HG03159 (cell line): ENCODE measurements at regions not wholly inside any gene's neighbourhood (a gene's known extent, or its start where the extent isn't known, plus 50 kb on each side); places are given as distances from the start of the nearest gene placed in this dataset.
A peak's percentile ranks its signal among the peaks of the same experiment; 100 is the strongest.

ENCODE experiments used
- ATAC-seq: cut with Tn5 transposase; IDR thresholded peaks from one replicate; pipeline ENCODE4 v1.9.1; 2021; ENCODE audit warnings: mild to moderate bottlenecking, moderate library complexity; ENCODE audit not compliant: unreplicated experiment

- no peak for ATAC-seq
These were observed 172.3 kb upstream of the RPS6KA3 start for GRCh38 chrX:20438871-20439526.

DNA sequence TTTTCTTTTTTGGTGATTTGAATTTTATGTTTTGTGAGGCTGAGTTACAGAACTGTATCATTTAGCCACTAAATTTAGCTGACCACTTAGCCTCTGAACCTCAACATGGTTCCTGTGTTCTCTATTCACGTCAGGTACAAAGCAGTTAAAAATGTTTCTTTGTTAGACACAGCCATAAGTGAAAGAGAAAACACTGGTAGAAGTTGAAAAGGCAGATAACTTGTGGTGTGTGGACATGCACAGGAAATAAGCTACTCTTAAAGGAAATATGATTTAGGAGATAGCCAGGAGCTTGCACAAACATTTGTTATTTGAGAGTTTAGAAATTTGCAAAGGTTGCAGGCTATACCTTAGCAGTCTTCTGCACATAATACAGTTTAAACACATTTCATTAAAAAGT is 171.0 kb upstream of the RPS6KA3 start:
- no peak for ATAC-seq

DNA sequence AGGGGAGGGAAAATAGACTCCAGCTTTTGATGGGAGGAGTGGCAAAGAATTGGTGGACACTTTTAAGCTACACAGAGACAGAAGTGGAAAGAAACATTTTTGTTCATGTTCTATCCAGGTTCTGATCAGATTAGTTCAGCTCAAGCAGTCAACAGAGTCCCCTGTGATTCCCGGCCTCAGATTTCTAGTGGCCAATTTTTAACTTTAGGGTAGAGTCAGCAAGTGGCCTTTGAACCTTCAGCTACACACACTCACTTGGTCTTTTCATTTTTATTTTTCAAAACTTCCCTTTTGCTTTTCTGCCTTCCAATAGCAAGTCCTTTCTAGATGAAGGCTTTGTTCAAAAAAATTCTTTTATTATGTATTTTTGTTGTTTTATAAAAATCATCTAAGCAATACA is 169.2 kb upstream of the RPS6KA3 start:
- no peak for ATAC-seq

DNA sequence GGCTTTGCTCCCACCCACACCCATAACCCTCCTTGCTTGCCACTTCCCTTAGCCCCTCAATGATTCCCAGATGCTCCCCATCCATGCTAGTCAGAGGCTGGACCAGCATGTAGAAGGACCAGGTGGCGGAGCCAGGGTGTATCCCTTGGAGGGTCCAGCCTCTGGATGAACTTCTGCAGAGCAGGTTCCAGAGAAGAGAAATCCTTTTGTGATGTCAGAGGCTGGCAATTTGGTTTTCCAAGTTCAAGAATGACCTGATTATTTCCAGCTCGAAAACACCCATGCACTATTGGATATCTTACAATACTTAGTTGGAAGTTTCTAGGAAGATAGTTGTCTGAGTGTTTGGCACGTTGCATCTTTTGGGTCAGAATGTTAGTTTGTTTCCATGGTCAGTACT is 168.3 kb upstream of the RPS6KA3 start:
- ATAC-seq = no peak

GRCh38 chrX:20433388-20433775 is 166.7 kb upstream of the RPS6KA3 start:
- no peak for ATAC-seq

DNA sequence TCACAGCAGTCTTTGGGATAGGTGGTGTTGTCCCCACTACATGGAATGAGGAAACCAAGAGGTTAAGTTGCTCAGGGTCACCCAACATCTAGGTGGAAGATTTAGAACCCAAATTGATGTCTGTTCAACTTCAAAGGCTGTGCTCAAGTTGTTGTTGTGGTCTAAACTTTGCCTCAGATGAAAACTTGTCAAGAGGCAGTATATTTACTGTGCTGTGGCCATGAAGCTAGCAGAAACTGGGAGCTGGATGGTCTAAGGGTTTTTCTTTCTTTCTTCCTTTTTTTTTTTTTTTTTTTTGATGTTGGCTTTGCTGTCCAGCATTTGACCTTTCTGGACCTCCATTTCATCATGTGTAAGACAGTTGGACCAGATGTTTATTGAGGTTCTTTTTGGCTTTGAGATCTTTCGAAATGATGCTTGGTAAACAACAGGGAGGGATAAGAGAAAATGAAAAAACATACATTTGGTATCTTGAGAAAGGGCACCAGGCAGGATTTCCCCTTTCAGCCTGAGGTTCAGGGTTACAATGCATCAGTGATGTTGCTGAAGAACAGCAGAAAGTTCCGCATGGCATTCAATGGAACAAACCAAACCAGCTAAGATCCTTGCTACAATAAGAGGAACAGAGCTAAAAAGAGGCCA is 166.2 kb upstream of the RPS6KA3 start:
- ATAC-seq = no peak

DNA sequence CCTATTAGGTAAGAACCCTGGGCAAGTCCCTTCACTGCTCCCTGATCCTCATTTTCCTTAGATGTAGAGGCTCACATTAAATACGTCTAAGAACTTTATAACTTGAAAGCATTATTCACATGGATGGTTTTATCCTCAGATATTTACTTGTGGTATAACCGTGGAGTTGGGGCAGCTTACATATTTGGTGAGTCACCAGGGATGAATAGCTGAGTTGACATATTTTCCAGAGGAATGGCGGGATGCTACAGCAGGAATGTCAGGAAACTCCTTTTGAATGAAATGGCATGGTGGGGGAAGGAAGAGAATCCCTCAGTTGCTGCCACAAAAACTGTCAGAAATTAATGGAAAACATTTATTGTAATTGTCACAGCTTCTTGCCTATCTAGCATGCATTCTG is 165.3 kb upstream of the RPS6KA3 start:
- no peak for ATAC-seq

DNA sequence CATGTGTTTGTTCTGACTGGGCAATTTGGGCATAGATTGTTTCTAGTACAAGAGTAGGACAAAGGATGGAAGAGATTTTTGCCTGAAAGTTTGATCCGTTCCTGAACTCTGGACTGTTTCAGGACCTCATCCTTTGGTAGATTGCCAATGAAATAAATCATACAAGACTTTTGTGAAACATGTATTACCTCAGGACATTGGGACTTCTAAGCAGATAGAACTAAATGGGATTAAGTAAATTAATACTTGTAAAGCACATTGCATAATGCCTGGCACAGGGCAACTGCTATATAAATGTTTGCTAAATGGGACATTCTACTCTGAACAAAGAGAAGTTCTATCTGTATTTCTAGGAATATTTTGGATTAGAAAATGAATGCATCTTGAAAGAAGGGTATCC is 164.8 kb upstream of the RPS6KA3 start:
- ATAC-seq = no peak

DNA sequence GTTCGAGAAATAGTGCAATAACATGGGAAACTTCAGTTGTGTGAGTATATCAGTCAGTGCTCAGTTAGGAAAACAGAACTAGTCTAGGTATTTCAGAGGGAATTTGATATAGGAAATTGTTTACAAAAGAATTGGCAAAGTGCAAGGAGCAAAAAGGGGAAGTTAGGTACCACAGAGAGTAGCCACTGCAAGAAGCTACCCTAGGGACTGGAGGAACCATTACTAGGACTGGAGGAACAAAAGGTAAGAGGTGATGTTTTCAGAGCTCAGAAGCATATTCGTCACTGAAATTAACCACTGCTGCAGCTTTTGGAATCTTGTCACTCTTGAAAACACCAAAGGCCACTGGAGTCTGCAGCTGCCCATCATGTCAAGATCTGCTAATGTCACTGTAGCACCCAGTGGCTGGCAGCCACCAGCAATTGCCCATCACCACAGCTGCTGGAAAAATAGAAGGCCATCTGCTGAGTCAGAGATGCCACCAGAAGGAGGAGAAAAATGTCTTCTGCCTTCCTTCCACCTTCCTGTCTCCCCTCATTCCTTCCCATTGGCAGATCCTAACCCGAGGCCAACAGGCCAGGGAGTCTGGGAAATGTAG is 160.6 kb upstream of the RPS6KA3 start:
- ATAC-seq = peak; percentile 82

GRCh38 chrX:20421697-20422096 is 155.0 kb upstream of the RPS6KA3 start:
- no peak for ATAC-seq

- no peak for ATAC-seq
These were observed 154.6 kb upstream of the RPS6KA3 start for GRCh38 chrX:20421275-20421674.

- ATAC-seq = no peak
These were observed 153.3 kb upstream of the RPS6KA3 start for GRCh38 chrX:20420058-20420457.

DNA sequence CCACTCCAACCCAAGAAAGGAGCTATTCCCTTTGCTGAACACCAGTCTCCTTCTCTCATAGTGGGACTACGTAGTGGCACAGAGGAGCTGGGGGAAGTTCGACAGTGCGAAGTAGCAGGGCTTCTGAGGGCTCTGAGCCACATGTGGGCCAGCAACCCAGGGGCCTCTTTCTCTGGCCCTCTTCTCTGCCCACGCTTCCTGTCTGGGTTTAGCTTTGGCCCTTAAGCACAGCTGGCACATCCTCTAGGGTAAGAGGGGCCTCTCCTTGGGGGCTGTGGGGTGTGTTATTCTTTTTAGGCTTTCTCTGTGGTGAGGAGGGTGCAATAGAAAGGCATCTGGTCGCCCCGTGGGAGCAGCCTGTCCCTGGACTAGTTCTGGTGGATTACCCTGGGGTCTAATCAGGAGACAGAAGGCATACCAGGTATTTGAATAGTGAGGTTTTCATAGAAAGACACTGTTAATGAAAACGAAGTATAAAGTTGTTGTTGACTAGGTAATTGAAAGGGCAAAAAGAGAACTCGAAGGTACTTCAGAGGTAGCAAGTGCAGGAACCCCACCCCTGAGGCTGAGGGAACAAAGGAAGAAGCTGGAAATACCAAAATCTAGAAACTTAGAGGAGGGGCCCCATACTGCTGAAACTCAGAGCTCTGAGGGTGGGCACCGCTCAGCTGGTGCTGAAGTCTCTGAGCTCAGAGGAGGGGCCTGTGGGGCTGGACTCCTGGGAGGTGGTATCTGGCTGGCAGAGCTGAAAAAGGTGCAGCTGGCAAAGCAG is 151.9 kb upstream of the RPS6KA3 start:
- peak; percentile 59 for ATAC-seq

GRCh38 chrX:20414762-20415445 is 148.2 kb upstream of the RPS6KA3 start:
- ATAC-seq = no peak

DNA sequence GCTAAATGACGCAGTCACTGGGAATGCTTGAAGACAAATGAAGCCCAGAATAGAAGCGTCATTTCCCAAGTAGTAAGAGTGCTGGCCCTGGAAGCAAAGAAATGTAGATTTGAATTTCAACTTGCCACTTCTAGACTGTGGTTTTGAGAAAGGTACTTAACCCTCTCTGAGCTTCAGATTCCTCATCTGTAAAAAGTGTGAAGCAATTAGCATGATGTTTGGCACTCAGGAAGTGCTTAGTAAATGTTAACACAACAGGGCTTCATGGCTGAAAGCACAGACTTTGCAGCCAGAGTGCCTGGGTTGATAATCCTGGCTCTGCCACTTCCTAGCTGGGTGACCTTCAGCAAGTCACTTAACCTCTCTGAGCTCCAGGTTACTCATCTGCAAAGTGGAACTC is 147.4 kb upstream of the RPS6KA3 start:
- no peak for ATAC-seq

- peak; percentile 82 for ATAC-seq
These were observed 146.3 kb upstream of the RPS6KA3 start for GRCh38 chrX:20412871-20413486.

GRCh38 chrX:20410540-20410939 is 143.8 kb upstream of the RPS6KA3 start:
- ATAC-seq = no peak

DNA sequence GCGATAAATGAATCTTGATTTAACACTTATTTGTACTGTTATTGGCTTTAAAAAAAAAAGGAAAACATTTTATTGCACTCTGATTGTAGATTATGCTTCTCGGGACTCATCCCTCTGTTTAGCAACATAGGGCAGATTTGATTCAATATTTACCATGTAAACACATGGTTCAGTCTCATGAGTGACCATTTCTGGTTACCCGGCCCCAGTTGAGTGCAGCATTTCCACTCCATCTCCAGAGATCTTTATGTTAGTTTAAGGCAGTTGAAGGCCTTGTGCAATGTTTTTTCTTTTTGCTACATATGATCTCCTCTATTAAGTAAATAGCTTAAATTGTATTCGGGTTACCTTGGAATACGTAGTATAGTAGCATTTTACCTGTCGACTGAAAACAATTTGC is 143.3 kb upstream of the RPS6KA3 start:
- no peak for ATAC-seq

DNA sequence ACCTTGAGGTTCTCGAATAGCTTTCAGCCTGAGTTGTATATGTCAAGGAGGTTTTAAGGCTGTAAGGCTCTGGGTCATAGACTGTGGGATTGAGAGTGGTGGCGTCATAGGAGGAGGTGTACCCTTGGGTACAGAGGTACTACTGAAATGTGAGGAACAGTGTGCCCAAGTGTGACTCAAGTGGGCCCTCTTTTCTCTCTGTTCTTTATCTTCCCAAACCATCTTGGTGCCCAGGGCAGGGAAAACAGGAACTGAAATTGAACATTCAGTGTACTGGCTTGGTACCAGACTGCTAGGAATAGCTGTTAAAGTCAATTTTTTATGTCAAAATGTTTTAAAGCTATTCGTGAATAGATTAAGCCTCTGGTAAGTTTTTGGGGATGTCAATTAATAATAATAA is 136.2 kb upstream of the RPS6KA3 start:
- no peak for ATAC-seq

GRCh38 chrX:20399728-20400414 is 133.2 kb upstream of the RPS6KA3 start:
- ATAC-seq = no peak
